H1 (cell line): ENCODE measurements at regions not wholly inside any gene's neighbourhood (a gene's known extent, or its start where the extent isn't known, plus 50 kb on each side); places are given as distances from the start of the nearest gene placed in this dataset.

Source experiments
- ASH2L ChIP-seq: fragments of 200-600, 300-600 bp; sonication (generic); IDR thresholded peaks from one replicate; pipeline ENCODE4 v1.7.1; 2017; ENCODE audit warnings: low read length
- ATF3 ChIP-seq: IDR thresholded peaks from 2 replicates; pipeline ENCODE4 v1.6.1; 2011; ENCODE audit warnings: low read depth, mild to moderate bottlenecking, low read length; ENCODE audit not compliant: insufficient read depth
- CHD7 ChIP-seq: fragments of 300-600 bp; sonication (generic); IDR thresholded peaks from 2 replicates; pipeline ENCODE4 v1.7.1; 2012; ENCODE audit warnings: low read length, moderate library complexity, mild to moderate bottlenecking, inconsistent platforms; ENCODE audit not compliant: insufficient replicate concordance
- CTBP2 ChIP-seq: IDR thresholded peaks from 2 replicates; pipeline ENCODE4 v1.7.0; 2011; ENCODE audit warnings: borderline replicate concordance, mild to moderate bottlenecking, moderate library complexity, mixed read lengths, low read length; ENCODE audit not compliant: insufficient read depth, insufficient read length
- EGR1 ChIP-seq: IDR thresholded peaks from 2 replicates; pipeline ENCODE4 v1.6.1; 2011; ENCODE audit warnings: low read depth, low read length, borderline replicate concordance
- SUZ12 ChIP-seq: fragments of 200-600 bp; sonication (generic); IDR thresholded peaks from 2 replicates; pipeline ENCODE4 v1.6.1; 2012; ENCODE audit warnings: mild to moderate bottlenecking, inconsistent platforms, low read length, moderate library complexity, mixed read lengths
- TAF1 ChIP-seq: IDR thresholded peaks from 2 replicates; pipeline ENCODE4 v1.6.1; 2011; ENCODE audit warnings: mild to moderate bottlenecking, low read depth, low read length

GRCh38 chr13:59534806-59535205 lies 628.9 kb downstream of the DIAPH3 start (continued):
- TF ChIP-seq CTBP2 = no peak
- no peak for TF ChIP-seq CHD7
- no peak for TF ChIP-seq EGR1
- TF ChIP-seq ATF3 = no peak
- no peak for TF ChIP-seq SUZ12
- no peak for TF ChIP-seq ASH2L
- TF ChIP-seq TAF1 = no peak
